ENCODE measurements at regions not wholly inside any gene's neighbourhood (a gene's known extent, or its start where the extent isn't known, plus 50 kb on each side); places are given as distances from the start of the nearest gene placed in this dataset.

DNA sequence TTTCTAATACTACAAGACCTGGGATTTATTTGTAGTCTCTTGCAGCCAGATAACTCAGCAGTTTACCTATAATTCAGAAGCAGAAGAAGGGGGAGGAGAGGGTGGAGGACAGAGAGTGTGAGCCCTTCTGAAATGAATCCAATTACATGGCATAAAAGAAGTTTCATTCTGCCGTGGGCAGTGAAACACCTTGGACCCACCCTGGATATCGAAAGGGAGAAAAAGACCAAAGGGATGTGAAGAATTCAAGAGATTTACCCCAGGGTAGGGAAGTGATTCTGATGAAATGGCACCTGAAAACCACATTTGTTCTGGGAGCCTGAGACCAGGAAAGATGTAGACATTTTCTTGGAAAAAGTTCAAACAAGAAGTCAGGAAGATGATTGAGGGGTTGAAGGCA is 140.9 kb downstream of the NDFIP2 start:
- no peak for TF ChIP-seq TEAD4 (CRISPR knock-in tag; IDR thresholded peaks at IDR 0.05)
- TF ChIP-seq, protein P1, sequence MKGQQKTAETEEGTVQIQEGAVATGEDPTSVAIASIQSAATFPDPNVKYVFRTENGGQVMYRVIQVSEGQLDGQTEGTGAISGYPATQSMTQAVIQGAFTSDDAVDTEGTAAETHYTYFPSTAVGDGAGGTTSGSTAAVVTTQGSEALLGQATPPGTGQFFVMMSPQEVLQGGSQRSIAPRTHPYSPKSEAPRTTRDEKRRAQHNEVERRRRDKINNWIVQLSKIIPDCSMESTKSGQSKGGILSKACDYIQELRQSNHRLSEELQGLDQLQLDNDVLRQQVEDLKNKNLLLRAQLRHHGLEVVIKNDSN (CRISPR knock-in tag; IDR thresholded peaks at IDR 0.05) = no peak
